ENCODE measurements at regions not wholly inside any gene's neighbourhood (a gene's known extent, or its start where the extent isn't known, plus 50 kb on each side); places are given as distances from the start of the nearest gene placed in this dataset.

- TF ChIP-seq CTCF (IDR thresholded peaks at IDR 0.05; ENCODE audit: poor library complexity, severe bottlenecking): no peak
- Histone ChIP-seq H3K4me3 (ENCODE audit: severe bottlenecking) (no peak overlapping the region), H3K9me3 (ENCODE audit: severe bottlenecking) (no peaks in the 10 kb centered on the region), H3K36me3 (ENCODE audit: low read depth) (no peaks in the 10 kb centered on the region), H3K4me1 (ENCODE audit: insufficient read depth, poor library complexity, severe bottlenecking) (no peaks in the 10 kb centered on the region), H3K27ac (ENCODE audit: poor library complexity, severe bottlenecking) (no peak overlapping the region), H3K27me3 (ENCODE audit: insufficient read depth, poor library complexity, severe bottlenecking) (no peaks in the 10 kb centered on the region)
- DNase-seq (ENCODE audit: low spot score) (no peak), ATAC-seq (ENCODE audit: low read depth) (no peak)
These were observed 349.9 kb upstream of the MEIS1 start for GRCh38 chr2:66084948-66085590.

GRCh38 chr2:66082581-66082980 is 352.3 kb upstream of the MEIS1 start:
- H3K4me1 ChIP-seq (ENCODE audit: insufficient read depth, poor library complexity, severe bottlenecking): no peaks in the 10 kb centered on the region
- ATAC-seq (ENCODE audit: low read depth) (no peak), DNase-seq (ENCODE audit: low spot score) (no peak)
- no peak for TF ChIP-seq CTCF (IDR thresholded peaks at IDR 0.05; ENCODE audit: poor library complexity, severe bottlenecking)
- no peaks in the 10 kb centered on the region for H3K36me3 ChIP-seq (ENCODE audit: low read depth)
- H3K4me3 ChIP-seq (ENCODE audit: severe bottlenecking): no peak overlapping the region
- no peak overlapping the region for H3K27ac ChIP-seq (ENCODE audit: poor library complexity, severe bottlenecking)
- no peaks in the 10 kb centered on the region for H3K9me3 ChIP-seq (ENCODE audit: severe bottlenecking)
- H3K27me3 ChIP-seq (ENCODE audit: insufficient read depth, poor library complexity, severe bottlenecking): no peaks in the 10 kb centered on the region

- Histone ChIP-seq H3K4me3 (ENCODE audit: severe bottlenecking) (no peak overlapping the region), H3K4me1 (ENCODE audit: insufficient read depth, poor library complexity, severe bottlenecking) (no peaks in the 10 kb centered on the region), H3K27me3 (ENCODE audit: insufficient read depth, poor library complexity, severe bottlenecking) (no peaks in the 10 kb centered on the region), H3K27ac (ENCODE audit: poor library complexity, severe bottlenecking) (no peak overlapping the region), H3K9me3 (ENCODE audit: severe bottlenecking) (no peaks in the 10 kb centered on the region), H3K36me3 (ENCODE audit: low read depth) (no peaks in the 10 kb centered on the region)
- ATAC-seq (ENCODE audit: low read depth): no peak
- no peak for DNase-seq (ENCODE audit: low spot score)
- no peak for TF ChIP-seq CTCF (IDR thresholded peaks at IDR 0.05; ENCODE audit: poor library complexity, severe bottlenecking)
These were observed 354.8 kb upstream of the MEIS1 start for GRCh38 chr2:66080127-66080526.

GRCh38 chr2:66073172-66073571 is 361.8 kb upstream of the MEIS1 start:
- Histone ChIP-seq H3K9me3 (ENCODE audit: severe bottlenecking) (no peaks in the 10 kb centered on the region), H3K27me3 (ENCODE audit: insufficient read depth, poor library complexity, severe bottlenecking) (peaks cover 22% of the 10 kb centered on the region), H3K27ac (ENCODE audit: poor library complexity, severe bottlenecking) (no peak overlapping the region), H3K4me3 (ENCODE audit: severe bottlenecking) (no peak overlapping the region), H3K4me1 (ENCODE audit: insufficient read depth, poor library complexity, severe bottlenecking) (no peaks in the 10 kb centered on the region), H3K36me3 (ENCODE audit: low read depth) (no peaks in the 10 kb centered on the region)
- ATAC-seq (ENCODE audit: low read depth): no peak
- DNase-seq (ENCODE audit: low spot score): no peak
- no peak for TF ChIP-seq CTCF (IDR thresholded peaks at IDR 0.05; ENCODE audit: poor library complexity, severe bottlenecking)

Data from RWPE2 (cell line).